Right lobe of liver (tissue), 4 donors: ENCODE measurements at regions not wholly inside any gene's neighbourhood (a gene's known extent, or its start where the extent isn't known, plus 50 kb on each side); places are given as distances from the start of the nearest gene placed in this dataset.

Experiments
- POLR2A ChIP-seq: fragments of 450-650 bp; IDR thresholded peaks from one replicate; pipeline ENCODE4 v1.6.1; 2017; ENCODE audit warnings: antibody characterized with exemption, mild to moderate bottlenecking
- TF ChIP-seq, protein P1 (sequence below), 4 donors: fragments of 200-600 bp in 3 of 4; fragments of 450-650 bp in 1 of 4; IDR thresholded peaks; one replicate each; pipeline versions ENCODE4 v1.5.1 to v1.8.0; 2016 to 2022; ENCODE audit warnings: antibody characterized with exemption in 4 of 4, mild to moderate bottlenecking in 2 of 4
- donor health status: DM: no; HTN: no; CAD: no.
- donor health status: DM: no; HTN: no; CAD: no.
- donor health status: DM: no; HTN: yes; CAD: no.

GRCh38 chr11:38824573-38824972 lies 2226.5 kb upstream of the RAG2 start:
- TF ChIP-seq, protein P1, sequence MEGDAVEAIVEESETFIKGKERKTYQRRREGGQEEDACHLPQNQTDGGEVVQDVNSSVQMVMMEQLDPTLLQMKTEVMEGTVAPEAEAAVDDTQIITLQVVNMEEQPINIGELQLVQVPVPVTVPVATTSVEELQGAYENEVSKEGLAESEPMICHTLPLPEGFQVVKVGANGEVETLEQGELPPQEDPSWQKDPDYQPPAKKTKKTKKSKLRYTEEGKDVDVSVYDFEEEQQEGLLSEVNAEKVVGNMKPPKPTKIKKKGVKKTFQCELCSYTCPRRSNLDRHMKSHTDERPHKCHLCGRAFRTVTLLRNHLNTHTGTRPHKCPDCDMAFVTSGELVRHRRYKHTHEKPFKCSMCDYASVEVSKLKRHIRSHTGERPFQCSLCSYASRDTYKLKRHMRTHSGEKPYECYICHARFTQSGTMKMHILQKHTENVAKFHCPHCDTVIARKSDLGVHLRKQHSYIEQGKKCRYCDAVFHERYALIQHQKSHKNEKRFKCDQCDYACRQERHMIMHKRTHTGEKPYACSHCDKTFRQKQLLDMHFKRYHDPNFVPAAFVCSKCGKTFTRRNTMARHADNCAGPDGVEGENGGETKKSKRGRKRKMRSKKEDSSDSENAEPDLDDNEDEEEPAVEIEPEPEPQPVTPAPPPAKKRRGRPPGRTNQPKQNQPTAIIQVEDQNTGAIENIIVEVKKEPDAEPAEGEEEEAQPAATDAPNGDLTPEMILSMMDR (IDR thresholded peaks at IDR 0.05): peak in 3 of 4 donors; percentile 26 to 45 (median 32)
- TF ChIP-seq POLR2A: no peak
